Endothelial cell of umbilical vein (primary cell): ENCODE measurements at regions not wholly inside any gene's neighbourhood (a gene's known extent, or its start where the extent isn't known, plus 50 kb on each side); places are given as distances from the start of the nearest gene placed in this dataset.

Source experiments
- BruUV-seq: library from RNA; stranded (reverse); fragments of 400-500 nt; replicated peaks from 2 replicates; lab custom pipeline; 2021; lab: Mats Ljungman, UMichigan
- CTCF ChIA-PET: fragments of 300-600, 350-600 bp; sonication (Branson Sonifier 250); formaldehyde crosslinking; loops from one replicate; lab custom pipeline; 2021; ENCODE audit warnings: antibody characterized with exemption, inconsistent platforms; lab: Charles Lee
- POLR2A ChIA-PET: fragments of 300-600, 350-600 bp; sonication (Branson Sonifier 250); formaldehyde crosslinking; loops from one replicate; lab custom pipeline; 2021; ENCODE audit warnings: antibody characterized with exemption, inconsistent platforms; lab: Charles Lee
- DNase-seq: peaks from one replicate; pipeline ENCODE4 v3.0.0-alpha.2; 2011; ENCODE audit warnings: low read depth, low spot score
- FAIRE-seq: peaks from 2 replicates; lab custom pipeline; 2011; peaks lifted over from hg19 to GRCh38; lab: Jason Lieb, UNC
- H2AFZ ChIP-seq: 2 replicates; pipeline ENCODE4 v1.6.0; 2012; ENCODE audit warnings: low read depth, low read length, control low read depth, inconsistent platforms
- H3K27ac ChIP-seq: 2 replicates; pipeline ENCODE4 v1.5.1; 2011; ENCODE audit warnings: low read depth, mild to moderate bottlenecking, control low read depth, low read length, moderate library complexity; ENCODE audit not compliant: insufficient read depth
- H3K27me3 ChIP-seq, 2 experiments: 2 replicates each; pipeline versions ENCODE4 v1.6.0 to v1.6.1; 2011; ENCODE audit warnings: low read length in 2 of 2, mixed read lengths in 1 of 2; ENCODE audit not compliant: control insufficient read depth in 2 of 2, insufficient read depth in 2 of 2
- H3K36me3 ChIP-seq, 2 experiments: 2 replicates in 1 of 2; 3 replicates in 1 of 2; pipeline ENCODE4 v1.5.1; 2011; ENCODE audit warnings: low read length in 2 of 2, mild to moderate bottlenecking in 1 of 2, moderate library complexity in 1 of 2; ENCODE audit not compliant: control insufficient read depth in 2 of 2, insufficient read depth in 2 of 2; ENCODE audit errors: extremely low read depth in 1 of 2
- H3K4me1 ChIP-seq: 3 replicates; pipeline ENCODE4 v1.5.1; 2011; ENCODE audit warnings: mild to moderate bottlenecking, low read length; ENCODE audit not compliant: control insufficient read depth, insufficient read depth; ENCODE audit errors: extremely low read depth
- H3K4me2 ChIP-seq: 2 replicates; pipeline ENCODE4 v1.6.1; 2011; ENCODE audit warnings: low read length, control low read depth, mixed read lengths; ENCODE audit not compliant: insufficient read depth
- H3K4me3 ChIP-seq, 3 experiments: fragments of 200-600 bp in 1 of 3; sonication (generic), shearing (Covaris generic) in 1 of 3; replicated peaks in 1 of 3; 2 replicates each; pipeline ENCODE4 v1.5.1; 2011 to 2016; ENCODE audit warnings: control low read depth in 3 of 3, low read length in 3 of 3, mild to moderate bottlenecking in 2 of 3, inconsistent platforms in 1 of 3, low read depth in 1 of 3, moderate library complexity in 1 of 3; ENCODE audit not compliant: insufficient read depth in 1 of 3
- H3K79me2 ChIP-seq: 2 replicates; pipeline ENCODE4 v1.6.0; 2012; ENCODE audit warnings: low read length, inconsistent platforms; ENCODE audit not compliant: control insufficient read depth, insufficient read depth
- H3K9ac ChIP-seq: replicated peaks from 2 replicates; pipeline ENCODE3; 2011; ENCODE audit warnings: low read length, control low read depth; ENCODE audit not compliant: insufficient read depth; ENCODE audit errors: extremely low read depth
- H3K9me1 ChIP-seq: replicated peaks from 3 replicates; pipeline ENCODE4 v1.6.0; 2011; ENCODE audit warnings: mild to moderate bottlenecking, low read length; ENCODE audit not compliant: control insufficient read depth, insufficient read depth; ENCODE audit errors: extremely low read depth
- H3K9me3 ChIP-seq: replicated peaks from 2 replicates; pipeline ENCODE4 v1.5.1; 2012; ENCODE audit warnings: low read length, inconsistent platforms; ENCODE audit not compliant: control insufficient read depth, insufficient read depth
- H4K20me1 ChIP-seq: replicated peaks from 2 replicates; pipeline ENCODE3; 2011; ENCODE audit warnings: mild to moderate bottlenecking, low read length; ENCODE audit not compliant: control insufficient read depth, insufficient read depth; ENCODE audit errors: extremely low read depth
- EZH2 ChIP-seq: IDR thresholded peaks from 2 replicates; pipeline ENCODE4 v1.6.1; 2012; ENCODE audit warnings: borderline replicate concordance, low read depth, mild to moderate bottlenecking, moderate library complexity, low read length, inconsistent platforms; ENCODE audit not compliant: severe bottlenecking
- FOS ChIP-seq: IDR thresholded peaks from 2 replicates; pipeline ENCODE4 v1.6.1; 2011; ENCODE audit warnings: mild to moderate bottlenecking, low read length, moderate library complexity, borderline replicate concordance; ENCODE audit not compliant: insufficient read depth
- GATA2 ChIP-seq: IDR thresholded peaks from 2 replicates; pipeline ENCODE4 v1.7.0; 2011; ENCODE audit warnings: low read depth, mild to moderate bottlenecking, moderate library complexity, mixed read lengths, low read length; ENCODE audit not compliant: insufficient read length, insufficient read depth
- JUN ChIP-seq: IDR thresholded peaks from 2 replicates; pipeline ENCODE4 v1.6.1; 2011; ENCODE audit warnings: borderline replicate concordance, low read depth; ENCODE audit not compliant: insufficient read length, insufficient read depth
- MYC ChIP-seq: IDR thresholded peaks from one replicate; pipeline ENCODE4 v1.6.1; 2011; ENCODE audit warnings: mild to moderate bottlenecking, low read depth, low read length
- POLR2A ChIP-seq: IDR thresholded peaks from 2 replicates; pipeline ENCODE4 v1.6.1; 2012; ENCODE audit warnings: low read depth, mild to moderate bottlenecking, control low read depth, low read length
- POLR2AphosphoS5 ChIP-seq: IDR thresholded peaks from 2 replicates; pipeline ENCODE4 v1.6.1; 2012; ENCODE audit warnings: low read depth, mild to moderate bottlenecking, control low read depth, low read length, moderate library complexity; ENCODE audit not compliant: insufficient read depth
- dilution Hi-C: fragments of 300-500 bp; cut with MboI; formaldehyde crosslinking; loops from one replicate; pipeline ENCODE4 v1.15.0; 2019; ENCODE audit warnings: low sequenced_read_pairs; ENCODE audit not compliant: extremely low pct_ligation_motif_present
- intact Hi-C: fragments of 100-400 bp; cut with micrococcal nuclease; formaldehyde crosslinking; loops from one replicate; pipeline ENCODE4 v1.10.0; 2022
- TF ChIP-seq, protein P1 (sequence below): IDR thresholded peaks from 2 replicates; pipeline ENCODE4 v1.6.1; 2011; ENCODE audit not compliant: insufficient read depth, insufficient read length
- TF ChIP-seq, protein P2 (sequence below), 2 donors: IDR thresholded peaks; 1 replicate in 1 of 2; 2 replicates in 1 of 2; pipeline ENCODE4 v1.5.1; 2011; ENCODE audit warnings: low read length in 2 of 2, mild to moderate bottlenecking in 2 of 2, moderate library complexity in 2 of 2, control low read depth in 1 of 2, inconsistent platforms in 1 of 2, low read depth in 1 of 2; ENCODE audit not compliant: insufficient read depth in 1 of 2; ENCODE audit errors: extremely low read depth in 1 of 2

DNA sequence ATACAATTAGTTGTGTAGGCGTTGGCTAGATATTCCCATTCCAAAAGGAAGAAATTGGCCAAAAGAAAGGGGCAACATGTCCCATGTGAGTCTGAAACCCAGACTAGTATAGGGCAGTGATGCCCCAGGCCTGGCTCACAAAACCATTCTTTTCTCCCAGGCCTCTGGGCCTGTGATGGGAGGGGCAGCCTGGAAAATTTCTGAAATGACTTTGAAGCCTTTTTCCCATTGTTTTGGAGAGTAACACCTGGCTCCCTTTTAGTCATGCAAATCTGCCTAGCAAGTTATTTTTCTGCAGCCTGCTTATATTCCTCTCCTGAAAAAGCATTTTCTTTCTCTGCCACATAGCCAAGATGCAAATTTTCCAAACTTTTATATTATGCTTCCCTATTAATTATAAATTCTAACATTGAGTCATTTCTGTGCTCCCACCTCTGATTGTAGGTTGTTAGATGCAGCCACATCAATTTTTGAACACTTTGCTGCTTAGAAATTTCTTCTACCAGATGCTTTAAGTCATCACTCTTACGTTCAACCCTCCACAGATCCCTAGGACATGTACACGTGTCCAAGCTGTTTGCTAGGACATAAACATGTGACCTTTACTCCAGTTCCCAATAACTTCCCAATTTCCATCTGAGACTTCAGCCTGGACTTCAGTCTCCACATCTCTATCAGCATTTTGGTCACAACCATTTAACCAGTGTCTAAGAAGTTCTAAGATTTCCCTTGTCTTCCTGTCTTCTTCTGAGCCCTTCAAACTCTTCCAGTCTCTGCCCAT is 76.1 kb upstream of the MC4R start:
- H4K20me1 ChIP-seq: no peaks in the 10 kb centered on the region
- no peak overlapping the region for H3K27ac ChIP-seq
- H2AFZ ChIP-seq: no peak overlapping the region
- ChIA-PET CTCF (no interaction called here), POLR2A (no interaction called here)
- TF ChIP-seq FOS (no peak), EZH2 (no peak), GATA2 (no peak), MYC (no peak), JUN (no peak), POLR2AphosphoS5 (no peak), POLR2A (no peak)
- TF ChIP-seq, protein P1, sequence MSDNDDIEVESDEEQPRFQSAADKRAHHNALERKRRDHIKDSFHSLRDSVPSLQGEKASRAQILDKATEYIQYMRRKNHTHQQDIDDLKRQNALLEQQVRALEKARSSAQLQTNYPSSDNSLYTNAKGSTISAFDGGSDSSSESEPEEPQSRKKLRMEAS: no peak
- TF ChIP-seq, protein P2, sequence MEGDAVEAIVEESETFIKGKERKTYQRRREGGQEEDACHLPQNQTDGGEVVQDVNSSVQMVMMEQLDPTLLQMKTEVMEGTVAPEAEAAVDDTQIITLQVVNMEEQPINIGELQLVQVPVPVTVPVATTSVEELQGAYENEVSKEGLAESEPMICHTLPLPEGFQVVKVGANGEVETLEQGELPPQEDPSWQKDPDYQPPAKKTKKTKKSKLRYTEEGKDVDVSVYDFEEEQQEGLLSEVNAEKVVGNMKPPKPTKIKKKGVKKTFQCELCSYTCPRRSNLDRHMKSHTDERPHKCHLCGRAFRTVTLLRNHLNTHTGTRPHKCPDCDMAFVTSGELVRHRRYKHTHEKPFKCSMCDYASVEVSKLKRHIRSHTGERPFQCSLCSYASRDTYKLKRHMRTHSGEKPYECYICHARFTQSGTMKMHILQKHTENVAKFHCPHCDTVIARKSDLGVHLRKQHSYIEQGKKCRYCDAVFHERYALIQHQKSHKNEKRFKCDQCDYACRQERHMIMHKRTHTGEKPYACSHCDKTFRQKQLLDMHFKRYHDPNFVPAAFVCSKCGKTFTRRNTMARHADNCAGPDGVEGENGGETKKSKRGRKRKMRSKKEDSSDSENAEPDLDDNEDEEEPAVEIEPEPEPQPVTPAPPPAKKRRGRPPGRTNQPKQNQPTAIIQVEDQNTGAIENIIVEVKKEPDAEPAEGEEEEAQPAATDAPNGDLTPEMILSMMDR (IDR thresholded peaks at IDR 0.05; ENCODE audit: extremely low read depth in 1 of 2, insufficient read depth in 1 of 2, low read depth in 1 of 2, low read length in 2 of 2): no peak
- H3K4me2 ChIP-seq: no peak overlapping the region
- BruUV-seq: no TSS peak
- H3K4me1 ChIP-seq: no peaks in the 10 kb centered on the region
- H3K36me3 ChIP-seq: no peaks in the 10 kb centered on the region
- dilution Hi-C loops: loop anchor here (25.0 kb wide), 1 partner anchor 636 kb away; no protein-coding TSS in a partner anchor
- no peaks in the 10 kb centered on the region for H3K79me2 ChIP-seq
- H3K9me1 ChIP-seq: no peaks in the 10 kb centered on the region
- FAIRE-seq: no peak
- H3K4me3 ChIP-seq: no peak overlapping the region
- no peak overlapping the region for H3K9ac ChIP-seq
- no peaks in the 10 kb centered on the region for H3K27me3 ChIP-seq
- intact Hi-C loops: no loop called here
- no peak for DNase-seq
- no peaks in the 10 kb centered on the region for H3K9me3 ChIP-seq
